Fibroblast of the aortic adventitia (primary cell): ENCODE measurements at regions not wholly inside any gene's neighbourhood (a gene's known extent, or its start where the extent isn't known, plus 50 kb on each side); places are given as distances from the start of the nearest gene placed in this dataset.

Experiments used
- DNase-seq: peaks from one replicate; pipeline ENCODE4 v3.0.0-alpha.2; 2010; ENCODE audit warnings: low read depth
- H3K4me3 ChIP-seq: 2 replicates; pipeline ENCODE4 v1.5.1; 2011; ENCODE audit warnings: low read depth, mild to moderate bottlenecking, control low read depth, low read length, moderate library complexity
- CTCF ChIP-seq: IDR thresholded peaks from 2 replicates; pipeline ENCODE4 v1.5.1; 2011; ENCODE audit warnings: mild to moderate bottlenecking, low read length, control low read depth, inconsistent platforms; ENCODE audit not compliant: insufficient read depth

DNA sequence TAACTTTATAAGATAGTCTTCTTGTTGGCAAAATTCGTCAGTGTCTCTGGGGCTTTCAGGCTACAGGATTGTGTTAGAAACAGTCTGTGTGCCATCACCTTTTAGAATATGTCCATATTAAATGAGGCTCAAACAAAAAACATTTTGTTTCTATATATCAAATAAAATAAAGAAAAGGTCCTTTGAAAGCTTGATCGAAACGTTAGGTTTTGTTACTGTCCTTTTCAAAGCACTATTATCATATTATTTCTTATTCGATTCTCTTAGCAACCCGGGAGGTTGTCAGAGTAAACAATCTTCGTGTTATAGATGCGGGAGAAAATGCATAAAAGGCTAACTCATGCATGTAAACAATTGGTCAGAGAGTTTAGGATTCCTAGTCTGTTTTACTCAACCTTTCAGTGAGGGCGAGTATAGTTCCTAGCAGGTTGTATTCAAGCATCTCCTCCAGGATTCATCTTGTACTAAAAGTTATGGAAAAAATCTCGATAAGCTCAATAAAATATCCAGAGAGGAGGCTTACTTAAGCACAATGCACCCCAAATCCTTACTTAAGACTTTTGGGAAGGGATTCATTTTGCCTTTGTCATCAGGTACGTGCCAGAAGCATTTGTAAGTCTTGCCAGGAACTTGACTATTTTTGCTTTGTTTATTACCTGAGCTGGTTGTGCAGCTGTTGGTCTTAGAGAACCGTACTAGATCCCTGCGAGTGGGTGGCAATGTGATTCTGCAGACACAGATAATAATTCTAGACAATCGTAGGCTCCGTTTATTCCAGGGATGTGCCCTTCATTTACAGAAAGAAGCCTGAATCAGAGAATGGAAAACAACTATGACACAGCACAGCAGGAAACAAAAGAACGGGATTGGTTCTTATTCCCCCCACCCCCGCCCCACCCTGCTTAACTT lies 159.6 kb upstream of the ZNF217 start:
- TF ChIP-seq CTCF, result no peak
- H3K4me3 ChIP-seq, result no peak overlapping the region
- DNase-seq, result no peak

DNA sequence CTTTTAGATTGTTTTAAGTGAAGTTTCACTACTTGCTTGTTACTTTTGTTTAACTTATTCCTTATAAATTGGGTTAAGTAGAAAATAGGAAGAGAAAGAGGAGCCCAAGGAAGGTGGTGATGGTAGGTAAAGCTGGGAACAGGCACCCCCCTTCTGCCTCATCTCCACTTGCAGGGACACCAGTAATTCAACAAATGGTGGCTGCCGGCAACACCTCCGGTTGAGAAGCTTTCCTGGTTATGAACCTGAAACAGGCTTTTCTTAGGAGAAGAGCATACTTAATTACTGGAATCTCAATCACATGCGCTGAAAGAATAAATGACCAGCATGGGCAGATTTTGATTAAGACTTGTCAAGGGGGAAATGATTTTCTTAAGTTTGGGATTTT lies 158.9 kb upstream of the ZNF217 start:
- no peak overlapping the region for H3K4me3 ChIP-seq
- TF ChIP-seq CTCF, result no peak
- no peak for DNase-seq

GRCh38 chr20:53751620-53752318 lies 158.1 kb upstream of the ZNF217 start:
- H3K4me3 ChIP-seq, result no peak overlapping the region
- no peak for TF ChIP-seq CTCF

DNA sequence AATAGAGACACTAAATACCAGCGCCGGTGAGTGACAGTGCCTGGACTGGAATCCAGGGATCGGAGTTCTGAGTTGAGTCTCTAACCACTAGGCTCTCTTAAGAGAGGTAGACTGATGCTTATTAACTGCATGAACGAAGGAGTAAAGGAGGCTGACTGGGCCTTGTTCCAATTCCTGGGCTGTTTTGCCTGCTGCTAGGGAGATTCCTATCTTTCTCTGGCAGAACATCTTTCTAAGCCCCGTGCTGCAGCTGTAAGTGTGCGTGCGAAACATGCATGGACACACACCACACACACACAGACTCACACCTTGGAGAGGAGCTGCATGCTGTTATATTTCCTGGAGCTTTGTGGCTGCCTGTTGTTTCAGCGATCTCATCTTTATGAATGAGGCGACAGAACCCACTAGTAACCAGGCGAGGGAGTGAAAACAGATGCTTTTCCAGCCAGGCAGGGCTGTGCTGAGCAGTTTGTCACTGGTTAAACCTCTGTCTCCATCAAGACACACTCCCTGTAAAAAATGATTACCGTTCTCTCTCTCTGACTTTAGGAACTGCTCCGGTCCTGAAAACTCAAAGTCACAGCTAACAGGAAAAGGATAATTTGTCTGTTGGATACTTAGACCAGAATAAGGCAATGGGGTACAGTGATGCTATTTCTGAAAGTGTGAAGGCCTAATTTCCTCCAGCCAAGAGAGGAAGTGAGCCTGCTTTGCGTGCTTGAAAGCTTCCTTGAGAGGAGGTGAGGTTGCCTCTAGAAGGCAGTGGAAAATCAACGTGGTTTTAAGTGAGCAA lies 157.4 kb upstream of the ZNF217 start:
- peak; percentile 72 for DNase-seq
- no peak for TF ChIP-seq CTCF
- H3K4me3 ChIP-seq, result no peak overlapping the region

More at GRCh38 chr20:53751620-53752318, 158.1 kb upstream of the ZNF217 start:
- DNase-seq, result peak; percentile 26

GRCh38 chr20:53749499-53749898 lies 155.9 kb upstream of the ZNF217 start:
- TF ChIP-seq CTCF, result no peak
- DNase-seq, result no peak
- no peak overlapping the region for H3K4me3 ChIP-seq

GRCh38 chr20:53748821-53749421 lies 155.3 kb upstream of the ZNF217 start:
- no peak for TF ChIP-seq CTCF
- H3K4me3 ChIP-seq, result no peak overlapping the region
- peak; percentile 63 for DNase-seq
